ENCODE measurements at regions not wholly inside any gene's neighbourhood (a gene's known extent, or its start where the extent isn't known, plus 50 kb on each side); places are given as distances from the start of the nearest gene placed in this dataset.

DNA sequence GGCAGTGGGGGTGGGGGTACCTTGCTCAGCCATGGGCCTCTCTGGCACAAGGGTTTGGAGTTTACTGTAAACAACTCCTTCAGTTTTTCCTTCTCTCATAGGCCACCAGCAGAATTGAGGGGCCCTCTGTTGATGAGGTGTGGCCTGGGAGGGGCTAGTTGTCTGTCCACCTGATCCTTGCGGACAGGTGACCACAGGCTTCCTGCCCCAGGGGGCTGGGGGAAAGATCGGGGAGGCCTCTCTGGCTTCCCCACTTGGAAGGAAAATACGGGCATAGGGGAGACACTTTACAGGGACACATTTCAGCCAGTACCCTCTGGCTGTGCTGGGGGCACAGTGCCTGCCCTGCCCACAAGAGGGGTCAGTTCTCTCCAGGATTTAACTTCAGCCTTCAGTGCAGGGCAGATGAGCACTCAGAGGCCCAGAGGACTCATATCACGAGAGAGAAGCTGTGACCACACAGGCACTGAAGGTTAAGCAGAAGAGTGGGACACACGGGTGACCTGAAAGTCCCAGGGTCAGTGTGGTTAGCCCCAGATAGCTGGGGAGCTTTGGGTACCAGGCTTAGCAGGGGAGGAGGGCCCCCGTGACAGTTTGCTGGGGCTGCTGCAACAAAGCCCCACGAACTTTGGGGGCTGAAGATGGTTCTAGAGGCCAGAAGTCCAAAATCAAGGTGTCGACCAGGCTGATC, 245.9 kb downstream of the SEC14L1 start:
- H3K9ac ChIP-seq (ENCODE audit: low read depth, low read length, poor library complexity), result no peak overlapping the region
- no peak overlapping the region for H2AFZ ChIP-seq (ENCODE audit: low read length)
- no peak overlapping the region for H3K4me2 ChIP-seq (ENCODE audit: insufficient read depth, low read length, poor library complexity, severe bottlenecking)
- H2BK5ac ChIP-seq (ENCODE audit: low read length), result no peak overlapping the region
- H3K4me1 ChIP-seq (ENCODE audit: control insufficient read depth in 2 of 2, insufficient read depth in 1 of 2, low read depth in 1 of 2, low read length in 2 of 2), result peaks cover 75 to 77% of the 10 kb centered on the region in 2 donors
- peak overlapping the region; percentile 92 for H2AK5ac ChIP-seq (ENCODE audit: low read depth, low read length)
- H3K27ac ChIP-seq (replicated peaks; ENCODE audit: low read length), result no peak overlapping the region
- no peaks in the 10 kb centered on the region for H3K27me3 ChIP-seq (ENCODE audit: control insufficient read depth in 3 of 3, insufficient read depth in 3 of 3, low read depth in 1 of 3, low read length in 3 of 3)
- peak overlapping the region; percentile 94 for H3K18ac ChIP-seq (ENCODE audit: low read length)
- H3K14ac ChIP-seq (ENCODE audit: low read length), result no peak overlapping the region
- no CpG with 5 or more reads among the region's 8 CpGs for WGBS, 2 donors (ENCODE audit: extremely low coverage in 2 of 2, insufficient read length in 2 of 2, insufficient replicate concordance in 1 of 2)
- no peak overlapping the region for H3K4ac ChIP-seq (ENCODE audit: low read length)
- no peaks in the 10 kb centered on the region for H3K9me3 ChIP-seq (replicated peaks in 1 of 2; ENCODE audit: control insufficient read depth in 2 of 2, insufficient read depth in 1 of 2, low read depth in 1 of 2, low read length in 2 of 2)
- no peak overlapping the region for H3K4me3 ChIP-seq (ENCODE audit: low read length in 2 of 2)
- no peak overlapping the region for H3K23ac ChIP-seq (ENCODE audit: low read depth, low read length, poor library complexity)
- H2BK120ac ChIP-seq (ENCODE audit: low read depth, low read length), result peak overlapping the region; percentile 17
- H2BK15ac ChIP-seq (ENCODE audit: low read length), result peak overlapping the region; percentile 38
- H4K91ac ChIP-seq (ENCODE audit: low read depth, low read length, poor library complexity), result no peak overlapping the region
- H3K36me3 ChIP-seq (replicated peaks in 1 of 2; ENCODE audit: control insufficient read depth in 2 of 2, insufficient read depth in 2 of 2, low read length in 2 of 2), result peaks cover 4% of the 10 kb centered on the region in 2 donors
- no peak for DNase-seq (ENCODE audit: low spot score)
- H2BK12ac ChIP-seq (ENCODE audit: low read length), result no peak overlapping the region
- peaks cover 32% of the 10 kb centered on the region for H3K79me1 ChIP-seq (ENCODE audit: low read depth, low read length)
- no peak overlapping the region for H4K8ac ChIP-seq (ENCODE audit: low read depth, low read length)

DNA sequence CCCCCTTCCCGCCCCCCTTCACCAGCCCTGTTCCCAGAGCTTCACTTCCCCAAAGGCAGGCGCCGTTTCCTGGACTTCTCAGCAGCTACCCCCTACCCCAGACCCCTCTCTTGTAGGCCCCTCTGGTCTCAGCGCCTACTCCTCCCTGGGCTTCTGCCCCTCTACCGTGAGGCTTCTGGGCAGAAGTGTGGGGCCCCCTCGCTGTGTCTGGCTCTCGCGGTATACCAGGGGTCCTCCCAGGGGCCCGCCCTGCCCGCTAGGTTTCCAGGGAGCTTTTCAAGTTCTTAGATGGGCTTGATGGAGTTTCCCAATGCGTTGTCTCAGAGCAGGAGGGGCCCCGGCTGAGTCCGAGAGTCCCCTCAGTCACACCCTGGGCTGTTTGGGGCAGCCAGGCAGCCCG, 247.1 kb downstream of the SEC14L1 start:
- H3K4me1 ChIP-seq (ENCODE audit: control insufficient read depth in 2 of 2, insufficient read depth in 1 of 2, low read depth in 1 of 2, low read length in 2 of 2), result peaks cover 78 to 79% of the 10 kb centered on the region in 2 donors
- no peak overlapping the region for H3K4me2 ChIP-seq (ENCODE audit: insufficient read depth, low read length, poor library complexity, severe bottlenecking)
- peaks cover 30% of the 10 kb centered on the region for H3K79me1 ChIP-seq (ENCODE audit: low read depth, low read length)
- peak overlapping the region; percentile 44 for H3K27ac ChIP-seq (replicated peaks; ENCODE audit: low read length)
- no peaks in the 10 kb centered on the region for H3K27me3 ChIP-seq (ENCODE audit: control insufficient read depth in 3 of 3, insufficient read depth in 3 of 3, low read depth in 1 of 3, low read length in 3 of 3)
- H3K9me3 ChIP-seq (replicated peaks in 1 of 2; ENCODE audit: control insufficient read depth in 2 of 2, insufficient read depth in 1 of 2, low read depth in 1 of 2, low read length in 2 of 2), result no peaks in the 10 kb centered on the region
- no peak overlapping the region for H3K4me3 ChIP-seq (ENCODE audit: low read length in 2 of 2)
- H4K8ac ChIP-seq (ENCODE audit: low read depth, low read length), result no peak overlapping the region
- no peak overlapping the region for H2BK12ac ChIP-seq (ENCODE audit: low read length)
- peak overlapping the region; percentile 22 for H2BK5ac ChIP-seq (ENCODE audit: low read length)
- DNase-seq (ENCODE audit: low spot score), result no peak
- H4K91ac ChIP-seq (ENCODE audit: low read depth, low read length, poor library complexity), result no peak overlapping the region
- H3K14ac ChIP-seq (ENCODE audit: low read length), result no peak overlapping the region
- peaks cover 4% of the 10 kb centered on the region in 2 donors for H3K36me3 ChIP-seq (replicated peaks in 1 of 2; ENCODE audit: control insufficient read depth in 2 of 2, insufficient read depth in 2 of 2, low read length in 2 of 2)
- peak overlapping the region; percentile 44 for H3K18ac ChIP-seq (ENCODE audit: low read length)
- no peak overlapping the region for H2BK15ac ChIP-seq (ENCODE audit: low read length)
- no peak overlapping the region for H3K23ac ChIP-seq (ENCODE audit: low read depth, low read length, poor library complexity)
- peak overlapping the region; percentile 53 for H2AK5ac ChIP-seq (ENCODE audit: low read depth, low read length)
- no peak overlapping the region for H2AFZ ChIP-seq (ENCODE audit: low read length)
- H3K4ac ChIP-seq (ENCODE audit: low read length), result no peak overlapping the region
- H2BK120ac ChIP-seq (ENCODE audit: low read depth, low read length), result no peak overlapping the region
- H3K9ac ChIP-seq (ENCODE audit: low read depth, low read length, poor library complexity), result no peak overlapping the region
- WGBS, 2 donors (ENCODE audit: extremely low coverage in 2 of 2, insufficient read length in 2 of 2, insufficient replicate concordance in 1 of 2), result no CpG with 5 or more reads among the region's 14 CpGs

DNA sequence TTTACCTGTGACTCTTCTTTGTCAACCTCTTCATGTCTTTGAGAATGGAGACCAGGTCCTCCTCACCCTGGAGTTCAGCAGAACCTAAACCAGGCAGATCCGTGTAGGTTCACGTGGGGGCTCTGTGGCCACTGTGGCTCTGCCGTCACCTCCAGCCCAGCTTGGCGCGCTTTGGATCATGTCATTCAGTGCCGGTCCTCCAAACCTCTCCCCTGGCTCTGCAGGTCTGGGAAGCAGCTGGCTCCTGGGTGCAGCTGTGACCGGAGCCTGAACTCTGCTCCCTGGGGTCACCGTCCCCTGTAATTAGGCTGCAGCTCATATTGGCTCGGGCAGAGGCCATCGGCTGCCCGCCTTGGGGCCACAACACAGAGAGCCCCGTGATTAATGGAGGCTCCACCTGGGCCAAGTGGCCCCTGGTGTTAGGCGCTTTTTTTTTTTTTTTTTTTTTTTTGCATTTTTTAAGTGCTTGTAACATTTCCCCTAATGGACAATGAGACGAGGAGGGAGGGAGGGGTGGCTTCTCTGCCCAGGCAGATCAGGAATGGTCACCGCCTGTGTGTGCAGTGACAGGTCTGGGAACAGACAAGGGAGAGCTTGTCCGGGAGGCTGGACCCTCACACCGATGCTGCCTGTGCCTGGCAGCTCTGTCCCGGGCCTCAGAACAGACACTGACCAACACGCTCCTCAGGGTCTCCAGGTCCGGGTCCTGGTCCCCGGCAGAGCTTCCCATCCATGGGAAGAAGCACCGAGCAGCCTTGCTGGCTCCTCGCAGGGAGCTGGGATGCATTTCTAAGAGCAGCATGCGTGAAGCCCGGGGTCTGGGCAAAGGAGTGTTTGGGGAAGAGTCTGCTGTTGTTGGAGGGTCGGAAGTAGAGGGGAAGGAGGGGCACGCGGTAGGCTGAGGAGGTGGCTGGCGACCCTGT, 247.9 kb downstream of the SEC14L1 start:
- Histone ChIP-seq H3K4me2 (ENCODE audit: insufficient read depth, low read length, poor library complexity, severe bottlenecking) (peak overlapping the region; percentile 23), H2AK5ac (ENCODE audit: low read depth, low read length) (peak overlapping the region; percentile 97), H2BK12ac (ENCODE audit: low read length) (no peak overlapping the region), H3K4me3 (ENCODE audit: low read length in 2 of 2) (no peak overlapping the region), H2AFZ (ENCODE audit: low read length) (no peak overlapping the region), H2BK15ac (ENCODE audit: low read length) (no peak overlapping the region), H3K14ac (ENCODE audit: low read length) (peak overlapping the region; percentile 27), H3K27me3 (ENCODE audit: control insufficient read depth in 3 of 3, insufficient read depth in 3 of 3, low read depth in 1 of 3, low read length in 3 of 3) (no peaks in the 10 kb centered on the region), H3K4me1 (ENCODE audit: control insufficient read depth in 2 of 2, insufficient read depth in 1 of 2, low read depth in 1 of 2, low read length in 2 of 2) (peaks cover 75 to 76% of the 10 kb centered on the region in 2 donors), H3K9ac (ENCODE audit: low read depth, low read length, poor library complexity) (peak overlapping the region; percentile 65), H2BK120ac (ENCODE audit: low read depth, low read length) (no peak overlapping the region), H3K27ac (replicated peaks; ENCODE audit: low read length) (peak overlapping the region; percentile 47), H2BK5ac (ENCODE audit: low read length) (peak overlapping the region; percentile 69), H3K9me3 (replicated peaks in 1 of 2; ENCODE audit: control insufficient read depth in 2 of 2, insufficient read depth in 1 of 2, low read depth in 1 of 2, low read length in 2 of 2) (no peaks in the 10 kb centered on the region), H4K91ac (ENCODE audit: low read depth, low read length, poor library complexity) (peak overlapping the region; percentile 9), H3K4ac (ENCODE audit: low read length) (no peak overlapping the region), H4K8ac (ENCODE audit: low read depth, low read length) (no peak overlapping the region), H3K36me3 (replicated peaks in 1 of 2; ENCODE audit: control insufficient read depth in 2 of 2, insufficient read depth in 2 of 2, low read length in 2 of 2) (peaks cover 3 to 4% of the 10 kb centered on the region in 2 donors), H3K79me1 (ENCODE audit: low read depth, low read length) (peaks cover 25% of the 10 kb centered on the region), H3K23ac (ENCODE audit: low read depth, low read length, poor library complexity) (peak overlapping the region; percentile 1), H3K18ac (ENCODE audit: low read length) (peak overlapping the region; percentile 88)
- no peak for DNase-seq (ENCODE audit: low spot score)
- WGBS, 2 donors (ENCODE audit: extremely low coverage in 2 of 2, insufficient read length in 2 of 2, insufficient replicate concordance in 1 of 2), result no CpG with 5 or more reads among the region's 29 CpGs

DNA sequence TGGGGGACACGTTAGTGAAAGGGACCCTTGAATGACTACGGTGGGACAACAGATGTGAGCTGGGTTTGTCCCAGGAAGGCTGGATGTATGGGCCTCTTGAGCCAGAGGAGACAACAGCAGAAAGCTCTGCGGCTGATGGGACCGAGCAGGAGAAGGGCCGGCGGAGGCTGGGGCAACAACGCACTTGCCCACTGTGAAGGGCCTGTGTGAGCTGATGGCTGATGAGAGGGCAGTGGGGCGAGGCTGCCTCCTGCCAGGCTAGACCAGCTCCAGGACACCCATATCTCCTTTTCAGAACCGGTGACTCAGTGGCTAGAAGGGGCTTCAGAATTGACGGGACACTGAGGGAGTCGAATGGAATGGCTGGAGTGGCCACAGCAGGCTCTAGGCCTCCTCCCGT, 250.1 kb downstream of the SEC14L1 start:
- Histone ChIP-seq H4K91ac (ENCODE audit: low read depth, low read length, poor library complexity) (no peak overlapping the region), H2BK120ac (ENCODE audit: low read depth, low read length) (no peak overlapping the region)
- no CpG with 5 or more reads among the region's 12 CpGs for WGBS, 2 donors (ENCODE audit: extremely low coverage in 2 of 2, insufficient read length in 2 of 2, insufficient replicate concordance in 1 of 2)

More for the DNA sequence above, 250.1 kb downstream of the SEC14L1 start:
- Histone ChIP-seq H3K27me3 (ENCODE audit: control insufficient read depth in 3 of 3, insufficient read depth in 3 of 3, low read depth in 1 of 3, low read length in 3 of 3) (no peaks in the 10 kb centered on the region), H2BK5ac (ENCODE audit: low read length) (no peak overlapping the region), H3K4me2 (ENCODE audit: insufficient read depth, low read length, poor library complexity, severe bottlenecking) (no peak overlapping the region), H3K36me3 (replicated peaks in 1 of 2; ENCODE audit: control insufficient read depth in 2 of 2, insufficient read depth in 2 of 2, low read length in 2 of 2) (peaks cover 1 to 4% of the 10 kb centered on the region in 2 donors), H3K4me1 (ENCODE audit: control insufficient read depth in 2 of 2, insufficient read depth in 1 of 2, low read depth in 1 of 2, low read length in 2 of 2) (peaks cover 69 to 77% of the 10 kb centered on the region in 2 donors), H2BK15ac (ENCODE audit: low read length) (no peak overlapping the region), H3K18ac (ENCODE audit: low read length) (peak overlapping the region; percentile 68), H4K8ac (ENCODE audit: low read depth, low read length) (no peak overlapping the region), H3K4me3 (ENCODE audit: low read length in 2 of 2) (no peak overlapping the region), H3K79me1 (ENCODE audit: low read depth, low read length) (peaks cover 19% of the 10 kb centered on the region), H2AFZ (ENCODE audit: low read length) (no peak overlapping the region), H3K9me3 (replicated peaks in 1 of 2; ENCODE audit: control insufficient read depth in 2 of 2, insufficient read depth in 1 of 2, low read depth in 1 of 2, low read length in 2 of 2) (peaks cover 0 to 1% of the 10 kb centered on the region in 2 donors), H3K14ac (ENCODE audit: low read length) (no peak overlapping the region), H2BK12ac (ENCODE audit: low read length) (no peak overlapping the region), H3K9ac (ENCODE audit: low read depth, low read length, poor library complexity) (no peak overlapping the region), H2AK5ac (ENCODE audit: low read depth, low read length) (peak overlapping the region; percentile 72), H3K4ac (ENCODE audit: low read length) (no peak overlapping the region), H3K23ac (ENCODE audit: low read depth, low read length, poor library complexity) (no peak overlapping the region), H3K27ac (replicated peaks; ENCODE audit: low read length) (peak overlapping the region; percentile 20)
- DNase-seq (ENCODE audit: low spot score), result no peak
